ENCODE measurements at regions not wholly inside any gene's neighbourhood (a gene's known extent, or its start where the extent isn't known, plus 50 kb on each side); places are given as distances from the start of the nearest gene placed in this dataset.
A peak's percentile ranks its signal among the peaks of the same experiment; 100 is the strongest.

- Histone ChIP-seq H3K4me2 (no peak overlapping the region), H3K4me1 (peaks cover 9% of the 10 kb centered on the region), H3F3A (ENCODE audit: low read depth) (no peaks in the 10 kb centered on the region), H4K20me1 (ENCODE audit: low read depth) (no peaks in the 10 kb centered on the region), H2AFZ (replicated peaks) (no peak overlapping the region), H3K4me3 (no peak overlapping the region), H3K27ac (no peak overlapping the region), H3K79me2 (ENCODE audit: low read depth) (no peaks in the 10 kb centered on the region), H3K9ac (no peak overlapping the region), H3K27me3 (peaks cover 38% of the 10 kb centered on the region), H3K9me3 (ENCODE audit: low read depth) (no peaks in the 10 kb centered on the region), H3K36me3 (no peaks in the 10 kb centered on the region)
- Mint-ChIP-seq H3K36me3 (peaks cover 1% of the 10 kb centered on the region), H3K27ac (peak overlapping the region; percentile 50), H3K27me3 (ENCODE audit: insufficient read depth, low read depth) (peaks cover 7% of the 10 kb centered on the region), H3K4me3 (no peak overlapping the region), H3K4me1 (peaks cover 10% of the 10 kb centered on the region), H3K9me3 (peaks cover 3% of the 10 kb centered on the region)
- no peak for DNase-seq (ENCODE audit: low spot score)
- TF ChIP-seq EZH2 (IDR thresholded peaks at IDR 0.05) (no peak), EZH2phosphoT487 (IDR thresholded peaks at IDR 0.05) (no peak), CTCF (IDR thresholded peaks at IDR 0.05) (no peak)
Measured at GRCh38 chr6:165800337-165800736, 137.3 kb upstream of the PDE10A start.

- H3K4me1 ChIP-seq = peaks cover 5% of the 10 kb centered on the region
- Mint-ChIP-seq H3K4me1 (peaks cover 10% of the 10 kb centered on the region), H3K9me3 (peaks cover 3% of the 10 kb centered on the region), H3K27ac (peak overlapping the region; percentile 83), H3K27me3 (ENCODE audit: insufficient read depth, low read depth) (peaks cover 7% of the 10 kb centered on the region), H3K4me3 (no peak overlapping the region), H3K36me3 (peaks cover 1% of the 10 kb centered on the region)
- H3F3A ChIP-seq (ENCODE audit: low read depth) = no peaks in the 10 kb centered on the region
- no peaks in the 10 kb centered on the region for H3K36me3 ChIP-seq
- no peak overlapping the region for H3K4me3 ChIP-seq
- no peak overlapping the region for H3K4me2 ChIP-seq
- no peak overlapping the region for H3K9ac ChIP-seq
- H4K20me1 ChIP-seq (ENCODE audit: low read depth) = no peaks in the 10 kb centered on the region
- no peaks in the 10 kb centered on the region for H3K9me3 ChIP-seq (ENCODE audit: low read depth)
- H3K27ac ChIP-seq = no peak overlapping the region
- no peaks in the 10 kb centered on the region for H3K79me2 ChIP-seq (ENCODE audit: low read depth)
- no peak for TF ChIP-seq EZH2 (IDR thresholded peaks at IDR 0.05)
- no peak for TF ChIP-seq CTCF (IDR thresholded peaks at IDR 0.05)
- no peak for TF ChIP-seq EZH2phosphoT487 (IDR thresholded peaks at IDR 0.05)
- H3K27me3 ChIP-seq = peaks cover 30% of the 10 kb centered on the region
- no peak for DNase-seq (ENCODE audit: low spot score)
- no peak overlapping the region for H2AFZ ChIP-seq (replicated peaks)
Measured at GRCh38 chr6:165799391-165800153, 136.5 kb upstream of the PDE10A start.

GRCh38 chr6:165798991-165799390 lies 135.9 kb upstream of the PDE10A start:
- Histone ChIP-seq H3K9me3 (ENCODE audit: low read depth) (no peaks in the 10 kb centered on the region), H3K27ac (no peak overlapping the region), H3K27me3 (peaks cover 24% of the 10 kb centered on the region), H3K9ac (no peak overlapping the region), H3K4me2 (no peak overlapping the region), H3F3A (ENCODE audit: low read depth) (no peaks in the 10 kb centered on the region), H4K20me1 (ENCODE audit: low read depth) (no peaks in the 10 kb centered on the region), H2AFZ (replicated peaks) (no peak overlapping the region), H3K4me1 (no peaks in the 10 kb centered on the region), H3K79me2 (ENCODE audit: low read depth) (no peaks in the 10 kb centered on the region), H3K4me3 (no peak overlapping the region), H3K36me3 (no peaks in the 10 kb centered on the region)
- H3K9me3 Mint-ChIP-seq = no peaks in the 10 kb centered on the region
- H3K36me3 Mint-ChIP-seq = no peaks in the 10 kb centered on the region
- H3K4me1 Mint-ChIP-seq = peaks cover 7% of the 10 kb centered on the region
- no peak for DNase-seq (ENCODE audit: low spot score)
- no peak overlapping the region for H3K4me3 Mint-ChIP-seq
- H3K27ac Mint-ChIP-seq = no peak overlapping the region
- no peak for TF ChIP-seq EZH2 (IDR thresholded peaks at IDR 0.05)
- TF ChIP-seq CTCF (IDR thresholded peaks at IDR 0.05) = no peak
- no peak for TF ChIP-seq EZH2phosphoT487 (IDR thresholded peaks at IDR 0.05)
- H3K27me3 Mint-ChIP-seq (ENCODE audit: insufficient read depth, low read depth) = peaks cover 3% of the 10 kb centered on the region
